H1 (cell line): ENCODE measurements at regions not wholly inside any gene's neighbourhood (a gene's known extent, or its start where the extent isn't known, plus 50 kb on each side); places are given as distances from the start of the nearest gene placed in this dataset.

ENCODE experiments used
- CTCF ChIA-PET: fragments of 300-600 bp; sonication (Branson Sonifier 250); formaldehyde crosslinking; loops from one replicate; lab custom pipeline; 2021; ENCODE audit not compliant: partially characterized antibody; lab: Charles Lee
- POLR2A ChIA-PET: fragments of 300-600 bp; sonication (Branson Sonifier 250); formaldehyde crosslinking; loops from one replicate; lab custom pipeline; 2021; ENCODE audit warnings: inconsistent platforms; ENCODE audit not compliant: partially characterized antibody; lab: Charles Lee
- DNase-seq, 2 experiments: peaks; one replicate each; pipeline versions ENCODE4 v3.0.0 to v3.0.0-alpha.2; 2010 to 2022; ENCODE audit warnings: low spot score in 2 of 2, low read depth in 1 of 2, mixed read lengths in 1 of 2
- FAIRE-seq: peaks from 2 replicates; lab custom pipeline; 2011; peaks lifted over from hg19 to GRCh38; lab: Jason Lieb, UNC
- H2AFZ ChIP-seq: 2 replicates; pipeline ENCODE4 v1.8.1; 2012; ENCODE audit warnings: low read length, inconsistent platforms
- H2AK5ac ChIP-seq: 2 replicates; pipeline ENCODE4 v1.6.1; 2013; ENCODE audit warnings: low read depth, low read length
- H2BK120ac ChIP-seq: replicated peaks from 2 replicates; pipeline ENCODE3; 2013; ENCODE audit warnings: low read depth, low read length, inconsistent platforms
- H2BK12ac ChIP-seq: 2 replicates; pipeline ENCODE4 v1.6.1; 2013; ENCODE audit warnings: low read depth, low read length
- H2BK15ac ChIP-seq: 2 replicates; pipeline ENCODE4 v1.6.1; 2013; ENCODE audit warnings: low read length
- H2BK20ac ChIP-seq: 2 replicates; pipeline ENCODE4 v1.6.1; 2013; ENCODE audit warnings: low read length
- H2BK5ac ChIP-seq: 2 replicates; pipeline ENCODE4 v1.6.1; 2013; ENCODE audit warnings: low read depth, low read length
- H3K14ac ChIP-seq: 2 replicates; pipeline ENCODE4 v1.6.1; 2013; ENCODE audit warnings: inconsistent platforms; ENCODE audit not compliant: insufficient read length
- H3K18ac ChIP-seq: 2 replicates; pipeline ENCODE4 v1.6.1; 2013; ENCODE audit warnings: low read length; ENCODE audit errors: extremely low read depth
- H3K23ac ChIP-seq: 2 replicates; pipeline ENCODE4 v1.6.1; 2013; ENCODE audit warnings: inconsistent platforms; ENCODE audit not compliant: insufficient read length
- H3K23me2 ChIP-seq: 2 replicates; pipeline ENCODE4 v1.6.1; 2013; ENCODE audit warnings: low read depth, low read length
- H3K27ac ChIP-seq: 2 replicates; pipeline ENCODE4 v1.6.1; 2011; ENCODE audit warnings: low read depth, low read length, inconsistent platforms
- H3K27me3 ChIP-seq, 4 experiments: replicated peaks in 1 of 4; 1 replicate in 1 of 4; 2 replicates in 3 of 4; pipeline versions ENCODE4 v1.6.1 to v1.8.1; 2011 to 2013; ENCODE audit warnings: low read length in 3 of 4, mild to moderate bottlenecking in 3 of 4, inconsistent platforms in 2 of 4, mixed read lengths in 2 of 4, moderate library complexity in 1 of 4; ENCODE audit not compliant: control insufficient read depth in 3 of 4, insufficient read depth in 3 of 4; ENCODE audit errors: extremely low read depth in 1 of 4
- H3K36me3 ChIP-seq, 4 experiments: 2 replicates each; pipeline versions ENCODE4 v1.6.1 to v1.8.1; 2011 to 2013; ENCODE audit warnings: mild to moderate bottlenecking in 4 of 4, low read length in 3 of 4, moderate library complexity in 2 of 4, control low read depth in 1 of 4, inconsistent platforms in 1 of 4; ENCODE audit not compliant: insufficient read depth in 4 of 4, control insufficient read depth in 2 of 4
- H3K4ac ChIP-seq: replicated peaks from 2 replicates; pipeline ENCODE3; 2013; ENCODE audit warnings: low read length, low read depth, mixed read lengths, inconsistent platforms; ENCODE audit not compliant: insufficient read length
- H3K4me1 ChIP-seq, 4 experiments: replicated peaks in 1 of 4; 1 replicate in 1 of 4; 2 replicates in 3 of 4; pipeline versions ENCODE4 v1.6.1 to v1.8.1; 2011 to 2013; ENCODE audit warnings: low read length in 3 of 4, inconsistent platforms in 2 of 4, mixed read lengths in 1 of 4; ENCODE audit not compliant: insufficient read depth in 4 of 4, control insufficient read depth in 3 of 4
- H3K4me2 ChIP-seq, 2 experiments: 2 replicates each; pipeline versions ENCODE4 v1.6.1 to v1.8.1; 2011 to 2013; ENCODE audit warnings: low read depth in 2 of 2, low read length in 2 of 2, control low read depth in 1 of 2, inconsistent platforms in 1 of 2, mild to moderate bottlenecking in 1 of 2; ENCODE audit not compliant: insufficient read depth in 1 of 2
- H3K4me3 ChIP-seq, 4 experiments: fragments of 200-600, 300-600 bp in 1 of 4; sonication (generic), shearing (Covaris generic), sonication (Bioruptor Twin) in 1 of 4; 2 replicates each; pipeline versions ENCODE4 v1.5.1 to v1.8.1; 2011 to 2016; ENCODE audit warnings: low read length in 4 of 4, low read depth in 3 of 4, control low read depth in 2 of 4, inconsistent platforms in 2 of 4, mild to moderate bottlenecking in 2 of 4, mixed read lengths in 1 of 4, moderate library complexity in 1 of 4; ENCODE audit not compliant: insufficient read depth in 2 of 4; ENCODE audit errors: extremely low read depth in 1 of 4
- H3K56ac ChIP-seq: replicated peaks from 2 replicates; pipeline ENCODE3; 2013; ENCODE audit warnings: low read depth, mild to moderate bottlenecking, mixed read lengths, low read length, inconsistent platforms; ENCODE audit not compliant: insufficient read length
- H3K79me1 ChIP-seq: 2 replicates; pipeline ENCODE4 v1.6.1; 2013; ENCODE audit warnings: low read depth, low read length, control low read depth
- H3K79me2 ChIP-seq, 2 experiments: 2 replicates each; pipeline versions ENCODE4 v1.6.1 to v1.8.1; 2012 to 2013; ENCODE audit warnings: low read length in 2 of 2, mild to moderate bottlenecking in 2 of 2, inconsistent platforms in 1 of 2; ENCODE audit not compliant: insufficient read depth in 2 of 2, control insufficient read depth in 1 of 2
- H3K9ac ChIP-seq, 4 experiments: replicated peaks in 1 of 4; 1 replicate in 1 of 4; 2 replicates in 3 of 4; pipeline versions ENCODE4 v1.6.1 to v1.8.1; 2011 to 2013; ENCODE audit warnings: low read depth in 3 of 4, low read length in 3 of 4, control low read depth in 2 of 4, mild to moderate bottlenecking in 2 of 4, moderate library complexity in 2 of 4, inconsistent platforms in 1 of 4; ENCODE audit errors: extremely low read depth in 1 of 4
- H3K9me3 ChIP-seq, 2 experiments: 2 replicates each; pipeline versions ENCODE4 v1.6.1 to v1.8.1; 2012 to 2013; ENCODE audit warnings: mild to moderate bottlenecking in 2 of 2, moderate library complexity in 2 of 2, control low read depth in 1 of 2, inconsistent platforms in 1 of 2, low read depth in 1 of 2, low read length in 1 of 2, mixed read lengths in 1 of 2; ENCODE audit not compliant: insufficient read depth in 2 of 2
- H4K20me1 ChIP-seq, 2 experiments: replicated peaks in 1 of 2; 2 replicates each; pipeline versions ENCODE3 to v1.8.1; 2011 to 2013; ENCODE audit warnings: inconsistent platforms in 2 of 2, low read length in 2 of 2, mild to moderate bottlenecking in 1 of 2; ENCODE audit not compliant: insufficient read depth in 2 of 2, control insufficient read depth in 1 of 2
- H4K5ac ChIP-seq: 2 replicates; pipeline ENCODE4 v1.6.1; 2013; ENCODE audit warnings: low read length, low read depth, mixed read lengths, inconsistent platforms; ENCODE audit not compliant: insufficient read length
- H4K8ac ChIP-seq: 2 replicates; pipeline ENCODE4 v1.8.0; 2013; ENCODE audit warnings: mild to moderate bottlenecking, moderate library complexity, low read length, inconsistent platforms; ENCODE audit not compliant: insufficient read depth; ENCODE audit errors: extremely low read depth
- H4K91ac ChIP-seq: replicated peaks from 2 replicates; pipeline ENCODE3; 2013; ENCODE audit warnings: low read length, mixed read lengths, inconsistent platforms; ENCODE audit not compliant: insufficient read length
- CTBP2 ChIP-seq: IDR thresholded peaks from 2 replicates; pipeline ENCODE4 v1.7.0; 2011; ENCODE audit warnings: borderline replicate concordance, mild to moderate bottlenecking, moderate library complexity, mixed read lengths, low read length; ENCODE audit not compliant: insufficient read depth, insufficient read length
- JUN ChIP-seq: IDR thresholded peaks from 2 replicates; pipeline ENCODE4 v1.6.1; 2011; ENCODE audit warnings: low read depth, mild to moderate bottlenecking, improper control_type of control experiment, low read length
- WGBS, 2 experiments: shearing (Covaris generic) in 1 of 2; methylation state at CpG; one replicate each; pipeline versions ENCODE4 v1.1.6 to v1.1.7; 2013 to 2015; ENCODE audit warnings: low lambda C conversion rate in 2 of 2, mixed read lengths in 2 of 2, inconsistent platforms in 1 of 2, low coverage in 1 of 2, missing lambda C conversion rate in 1 of 2; ENCODE audit not compliant: insufficient replicate concordance in 2 of 2, insufficient coverage in 1 of 2, insufficient read length in 1 of 2; ENCODE audit errors: extremely low coverage in 1 of 2, missing lambda C conversion rate in 1 of 2; 5-methylcytosine and 5-hydroxymethylcytosine counted together

GRCh38 chr3:194224471-194225417 is 88.8 kb downstream of the HES1 start:
- Histone ChIP-seq H3K79me2 (no peaks in the 10 kb centered on the region), H3K18ac (peak overlapping the region; percentile 92), H2BK12ac (peak overlapping the region; percentile 27; the same call in 1 of the 2 replicates), H2AFZ (peak overlapping the region; percentile 88), H3K9me3 (no peaks in the 10 kb centered on the region), H3K56ac (no peak overlapping the region), H3K4me1 (peaks cover 0 to 11% (median 7%) of the 10 kb centered on the region in 4 experiments; a peak in 6 of 7 replicates), H3K4ac (no peak overlapping the region), H3K27me3 (no peaks in the 10 kb centered on the region), H3K36me3 (no peaks in the 10 kb centered on the region), H2BK120ac (no peak overlapping the region), H4K8ac (no peak overlapping the region), H2BK5ac (peak overlapping the region; percentile 39; the same call in 1 of the 2 replicates), H3K23me2 (peaks cover 6% of the 10 kb centered on the region), H3K4me3 (no peak overlapping the region), H3K79me1 (no peaks in the 10 kb centered on the region), H3K9ac (no peak overlapping the region), H4K91ac (no peak overlapping the region), H3K27ac (no peak overlapping the region), H3K23ac (no peak overlapping the region), H2BK15ac (no peak overlapping the region; the same call in 1 of the 2 replicates), H2AK5ac (no peak overlapping the region), H4K5ac (no peak overlapping the region), H3K14ac (no peak overlapping the region), H3K4me2 (no peak overlapping the region; a peak in 1 of 4 replicates), H2BK20ac (0 out of 2 replicates have a peak overlapping the region, but pooled peaks have one; percentile 55), H4K20me1 (no peaks in the 10 kb centered on the region)
- 71% methylated on average over 20 of the region's 20 CpGs; no CpG with 5 or more reads in 1 of the 2 experiments for WGBS, 2 experiments
- POLR2A ChIA-PET = interaction anchor here (1.1 kb wide), 1 partner anchor 9 kb away, joined by 3 read pairs; no protein-coding TSS in a partner anchor
- TF ChIP-seq JUN = no peak
- TF ChIP-seq CTBP2 = no peak
- no peak for FAIRE-seq
- peak in 1 of 2 experiments; percentile 54 for DNase-seq
- CTCF ChIA-PET = interaction anchor here (0.9 to 5.3 kb wide), 7 partner anchors 10 to 114 kb away, joined by 3 to 16 read pairs (median 4); no protein-coding TSS in a partner anchor
